Pons (tissue), 1 donor: ENCODE measurements at regions not wholly inside any gene's neighbourhood (a gene's known extent, or its start where the extent isn't known, plus 50 kb on each side); places are given as distances from the start of the nearest gene placed in this dataset.
A peak's percentile ranks its signal among the peaks of the same experiment; 100 is the strongest.

Experiments
- DNase-seq: peaks from one replicate; pipeline ENCODE4 v3.0.0-alpha.2; 2016; ENCODE audit warnings: low spot score

DNA sequence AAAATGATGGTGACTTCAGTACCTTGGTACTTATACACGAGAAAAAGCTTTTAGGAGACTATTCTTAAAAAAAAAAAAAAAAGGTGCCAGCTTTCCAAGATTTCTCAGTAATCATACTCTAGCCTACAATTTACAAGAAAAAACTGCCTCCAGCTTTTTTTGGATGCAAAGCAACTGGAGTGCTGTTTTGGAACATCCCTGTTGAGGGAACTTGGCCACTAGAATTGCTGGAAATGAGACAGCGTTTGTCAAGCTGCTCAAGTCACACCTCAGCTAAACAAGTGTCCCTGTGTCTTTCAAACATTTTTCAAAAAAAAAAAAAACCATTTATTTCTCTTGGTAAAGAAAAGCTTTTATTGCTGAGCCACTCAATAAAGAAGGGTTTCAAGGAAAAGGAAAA is 413.1 kb upstream of the ARGLU1 start:
- peak; percentile 22 for DNase-seq

- no peak for DNase-seq
Observed at GRCh38 chr13:106967391-106967790, 399.5 kb upstream of the ARGLU1 start.

GRCh38 chr13:106963151-106963550 is 395.2 kb upstream of the ARGLU1 start:
- DNase-seq, result no peak

- DNase-seq, result no peak
Observed at GRCh38 chr13:106961651-106962050, 393.7 kb upstream of the ARGLU1 start.

DNA sequence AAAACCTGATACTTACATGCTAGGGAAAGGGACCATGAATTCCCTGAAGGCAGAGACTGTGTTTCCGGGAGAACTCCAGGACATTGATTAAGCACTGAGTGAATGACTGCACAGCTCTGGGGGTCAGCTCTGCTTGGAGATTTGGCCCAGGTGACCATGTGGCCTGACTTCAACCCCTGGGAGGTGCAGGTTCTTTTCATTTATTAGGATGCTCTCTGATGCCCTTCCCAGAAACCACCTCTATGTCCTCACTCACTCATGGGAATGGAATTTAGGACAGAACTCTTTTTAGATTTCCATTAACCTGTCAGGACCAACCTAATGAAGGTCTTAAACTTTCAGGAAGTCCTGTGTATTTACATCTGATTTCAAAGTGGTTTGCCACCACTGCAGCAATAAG is 393.3 kb upstream of the ARGLU1 start:
- DNase-seq, result no peak

DNA sequence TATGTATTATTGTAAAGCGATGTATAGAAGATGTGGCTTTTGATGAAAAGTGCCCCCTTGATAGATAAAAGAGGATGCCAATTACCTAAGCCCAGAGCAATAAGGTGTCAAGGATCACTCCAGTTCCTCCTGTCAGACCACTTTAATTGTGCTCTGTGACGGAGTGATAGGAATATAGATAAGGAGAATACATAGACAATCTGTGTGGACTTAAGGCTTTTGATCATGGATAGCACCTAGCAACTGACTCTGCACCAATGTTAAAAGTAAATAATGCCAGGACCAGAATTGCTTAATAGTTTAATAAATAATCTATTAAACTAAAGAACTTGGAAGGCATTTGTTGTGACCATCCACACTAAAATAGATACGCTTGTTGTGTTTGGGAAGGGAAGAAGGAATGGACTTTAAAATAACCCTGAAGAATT is 390.7 kb upstream of the ARGLU1 start:
- DNase-seq, result no peak

GRCh38 chr13:106942563-106942962 is 374.6 kb upstream of the ARGLU1 start:
- DNase-seq, result no peak

DNA sequence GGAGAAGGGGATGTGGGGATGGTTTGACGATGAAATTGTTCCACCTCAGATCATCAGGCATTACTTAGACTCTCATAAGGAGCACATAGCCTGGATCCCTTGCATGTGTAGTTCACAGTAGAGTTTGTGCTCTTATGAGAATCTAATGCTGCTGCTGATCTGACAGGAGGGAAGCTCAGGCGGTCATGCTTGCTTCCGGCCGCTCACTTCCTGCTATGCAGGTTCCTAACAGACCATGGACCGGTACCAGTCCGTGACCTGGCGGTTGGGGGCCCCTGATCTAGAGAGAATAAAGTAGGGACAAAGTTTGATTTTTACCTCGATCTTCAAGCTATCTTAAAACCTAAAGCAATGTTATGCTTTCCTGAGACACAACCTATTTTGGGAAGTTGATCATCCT is 373.8 kb upstream of the ARGLU1 start:
- DNase-seq, result no peak

DNA sequence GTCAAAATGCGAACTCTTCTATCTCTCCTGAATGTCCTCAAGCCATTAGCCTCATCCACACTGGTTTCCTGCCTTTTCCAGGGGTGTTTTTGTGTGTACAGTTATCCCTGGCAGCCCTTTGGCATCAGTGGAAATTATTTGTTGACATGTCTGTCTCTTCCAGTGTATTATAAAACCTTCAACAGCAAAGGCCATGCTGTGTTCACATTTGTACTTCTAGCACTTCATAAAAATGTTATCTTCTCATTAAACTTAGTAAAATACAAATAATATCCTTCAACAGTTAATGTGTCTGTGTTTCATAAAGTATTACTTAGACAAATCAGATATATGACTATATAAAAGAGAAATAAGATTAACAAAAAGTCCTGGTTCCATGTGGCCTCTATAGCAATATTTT is 359.5 kb upstream of the ARGLU1 start:
- no peak for DNase-seq

GRCh38 chr13:106922384-106922783 is 354.4 kb upstream of the ARGLU1 start:
- no peak for DNase-seq

- no peak for DNase-seq
Observed at GRCh38 chr13:106919638-106920037, 351.7 kb upstream of the ARGLU1 start.

GRCh38 chr13:106919133-106919532 is 351.2 kb upstream of the ARGLU1 start:
- no peak for DNase-seq

GRCh38 chr13:106918557-106918860 is 350.6 kb upstream of the ARGLU1 start:
- DNase-seq, result peak; percentile 29

GRCh38 chr13:106917673-106918556 is 350.0 kb upstream of the ARGLU1 start:
- peak; percentile 76 for DNase-seq

DNA sequence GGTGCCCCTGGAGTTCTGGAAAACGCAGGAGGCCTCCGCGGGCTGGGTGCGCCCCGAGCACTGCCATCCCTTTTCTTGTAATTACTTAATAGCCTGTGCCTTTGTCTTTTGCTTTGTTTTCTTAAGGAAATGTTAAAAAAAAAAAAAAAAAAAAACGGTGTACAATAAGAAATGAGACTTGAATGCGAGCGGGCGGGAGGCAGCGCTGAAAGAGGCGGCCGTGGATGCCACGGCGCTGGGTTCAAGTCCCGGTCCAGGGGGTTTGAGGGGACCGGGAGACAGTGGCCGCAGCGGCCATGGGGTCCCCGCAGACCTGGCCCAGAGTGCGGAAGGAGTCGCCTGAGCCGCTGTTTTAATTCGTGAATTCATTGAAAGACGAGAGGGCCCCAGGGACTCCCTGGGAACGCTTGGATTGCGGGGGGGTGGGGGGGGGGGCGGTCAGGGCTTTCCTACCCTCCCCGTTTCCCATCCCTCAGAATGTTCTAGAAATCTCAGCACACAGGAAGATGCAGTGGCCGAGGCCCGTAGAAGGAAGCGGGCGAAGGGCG is 349.2 kb upstream of the ARGLU1 start:
- DNase-seq, result no peak

DNA sequence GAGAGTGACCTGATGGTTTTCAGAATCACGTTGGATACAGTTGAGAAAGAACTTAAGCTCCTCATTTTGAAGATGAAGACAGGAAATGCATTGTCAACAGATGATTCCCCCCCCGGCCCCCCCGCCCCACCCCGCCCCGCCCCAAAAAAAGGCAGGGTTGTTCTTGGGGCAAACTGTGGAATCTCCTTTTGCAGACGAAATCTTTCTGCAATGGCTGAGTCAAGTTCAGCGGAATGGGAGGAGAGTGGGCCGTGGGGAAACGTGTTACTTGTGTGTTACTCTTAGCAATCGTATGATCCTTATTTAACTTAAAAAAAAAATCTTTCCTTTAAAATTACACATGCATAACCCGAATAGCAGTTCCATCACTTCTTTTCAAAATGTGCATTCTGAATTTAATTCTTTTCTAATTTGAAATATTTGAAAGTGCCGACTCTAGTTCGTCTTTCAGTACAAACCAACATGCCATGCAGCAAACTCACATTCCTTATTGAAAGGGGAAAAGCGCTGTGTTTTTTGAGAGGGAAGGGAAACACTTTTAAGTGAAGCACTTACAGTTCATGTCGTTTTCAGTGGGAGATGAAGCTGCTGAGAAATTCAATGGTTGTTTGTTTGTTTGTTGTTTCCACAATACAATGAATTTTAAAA is 348.5 kb upstream of the ARGLU1 start:
- no peak for DNase-seq

- no peak for DNase-seq
Observed at GRCh38 chr13:106915146-106915545, 347.2 kb upstream of the ARGLU1 start.

DNA sequence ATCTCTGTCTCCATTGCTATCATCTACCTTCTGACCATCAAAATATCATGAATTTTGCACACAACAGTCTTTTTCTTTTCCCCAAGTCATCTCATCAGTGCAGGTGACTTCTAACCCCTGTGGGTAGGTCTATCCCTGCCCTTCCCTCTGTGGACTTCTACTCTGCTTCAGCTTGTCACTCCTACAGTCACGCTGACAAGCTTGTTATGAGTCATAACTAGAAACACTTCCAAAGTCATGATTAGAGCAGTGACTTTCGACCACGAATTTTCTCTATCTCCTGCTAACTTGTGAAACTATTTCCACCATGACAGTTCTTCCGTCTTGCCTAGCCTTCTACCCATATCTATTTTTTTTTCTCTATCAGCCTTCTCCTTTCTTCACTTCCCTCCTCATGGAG is 343.7 kb upstream of the ARGLU1 start:
- no peak for DNase-seq

DNA sequence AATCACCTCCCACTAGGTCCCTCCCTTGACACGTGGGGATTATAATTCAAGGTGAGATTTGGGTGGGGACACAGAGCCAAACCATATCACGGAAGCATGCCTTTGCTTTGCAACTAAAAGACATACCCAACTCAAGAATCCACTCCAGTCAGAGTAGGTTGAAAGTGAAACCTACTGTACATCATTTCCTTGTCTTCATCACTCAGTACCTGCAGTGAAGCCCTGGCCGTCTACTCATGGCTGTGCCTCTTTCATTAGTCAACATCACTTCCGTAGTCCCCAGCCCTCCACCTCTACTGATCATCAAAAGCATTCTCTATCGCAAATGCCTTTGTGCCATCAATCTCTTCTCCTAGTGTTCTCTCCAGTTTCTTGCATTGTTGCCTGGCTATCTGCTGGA is 343.1 kb upstream of the ARGLU1 start:
- no peak for DNase-seq

DNA sequence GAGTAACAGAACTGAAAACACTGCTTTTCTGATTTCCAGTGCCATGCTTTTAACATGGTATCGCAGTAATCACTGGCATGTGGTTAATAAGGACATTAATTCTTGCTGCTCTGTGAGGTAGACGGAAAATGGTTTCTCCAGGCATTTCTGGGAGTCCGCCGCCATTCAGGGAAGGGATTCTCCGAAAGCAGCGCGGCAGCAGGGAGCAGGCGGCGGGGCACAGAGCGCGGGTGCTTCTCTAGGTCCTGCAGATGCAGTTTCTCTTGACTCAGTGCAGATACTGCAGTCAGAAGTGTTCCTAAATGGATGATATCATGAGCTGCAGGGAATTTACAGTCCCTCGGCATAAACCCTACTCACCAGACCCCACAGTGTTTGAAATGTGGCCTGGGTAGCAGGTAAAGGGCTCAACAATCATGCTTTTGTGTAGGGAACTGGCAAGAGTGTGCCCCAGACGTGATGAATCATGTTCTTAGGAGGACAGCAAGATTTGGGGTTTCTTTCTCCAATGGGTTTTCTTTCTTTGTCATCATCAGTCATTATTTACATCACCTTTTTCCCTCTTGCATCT is 338.6 kb upstream of the ARGLU1 start:
- DNase-seq, result no peak

DNA sequence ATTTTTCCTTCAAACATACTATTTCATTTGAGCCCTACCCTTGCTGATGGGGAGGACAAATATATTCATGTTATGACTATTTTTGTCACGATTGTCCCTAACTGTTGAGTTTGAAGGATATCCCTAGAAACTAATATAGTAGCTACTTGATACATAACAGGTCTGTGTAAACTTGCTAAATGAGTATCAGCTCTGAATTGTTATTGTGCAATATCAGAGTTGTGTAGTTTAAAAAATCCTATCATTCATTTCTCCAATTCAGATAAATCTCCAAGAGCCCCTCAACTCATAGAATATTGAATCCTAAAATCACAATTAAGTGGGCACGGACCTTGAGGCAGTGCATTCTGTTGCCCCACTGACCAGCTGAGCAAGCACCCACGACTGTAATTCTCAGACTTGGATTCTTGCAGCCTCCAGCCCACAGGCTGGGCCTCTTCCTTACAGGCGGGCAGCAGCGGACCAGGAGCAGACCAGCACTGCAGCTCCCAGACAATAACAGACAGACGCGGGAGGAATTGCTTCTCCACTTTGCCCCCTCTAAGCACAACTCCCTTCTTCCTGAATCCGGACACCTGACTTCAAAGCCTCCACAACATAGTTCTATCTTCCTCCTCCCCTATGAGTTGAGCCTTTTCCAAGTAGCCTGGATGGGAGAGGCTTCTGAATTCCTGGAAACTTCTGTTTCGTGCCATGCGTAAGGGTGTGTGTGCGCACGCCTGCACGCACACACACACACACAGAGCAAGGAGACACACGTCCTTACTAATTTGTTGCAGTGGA is 337.6 kb upstream of the ARGLU1 start:
- DNase-seq, result no peak

GRCh38 chr13:106899442-106899841 is 331.5 kb upstream of the ARGLU1 start:
- DNase-seq, result no peak
